GM21825 (cell line): ENCODE measurements at regions not wholly inside any gene's neighbourhood (a gene's known extent, or its start where the extent isn't known, plus 50 kb on each side); places are given as distances from the start of the nearest gene placed in this dataset.

ENCODE experiments used
- ATAC-seq: cut with Tn5 transposase; IDR thresholded peaks from one replicate; pipeline ENCODE4 v1.9.1; 2021; ENCODE audit warnings: mild to moderate bottlenecking, moderate library complexity; ENCODE audit not compliant: unreplicated experiment

DNA sequence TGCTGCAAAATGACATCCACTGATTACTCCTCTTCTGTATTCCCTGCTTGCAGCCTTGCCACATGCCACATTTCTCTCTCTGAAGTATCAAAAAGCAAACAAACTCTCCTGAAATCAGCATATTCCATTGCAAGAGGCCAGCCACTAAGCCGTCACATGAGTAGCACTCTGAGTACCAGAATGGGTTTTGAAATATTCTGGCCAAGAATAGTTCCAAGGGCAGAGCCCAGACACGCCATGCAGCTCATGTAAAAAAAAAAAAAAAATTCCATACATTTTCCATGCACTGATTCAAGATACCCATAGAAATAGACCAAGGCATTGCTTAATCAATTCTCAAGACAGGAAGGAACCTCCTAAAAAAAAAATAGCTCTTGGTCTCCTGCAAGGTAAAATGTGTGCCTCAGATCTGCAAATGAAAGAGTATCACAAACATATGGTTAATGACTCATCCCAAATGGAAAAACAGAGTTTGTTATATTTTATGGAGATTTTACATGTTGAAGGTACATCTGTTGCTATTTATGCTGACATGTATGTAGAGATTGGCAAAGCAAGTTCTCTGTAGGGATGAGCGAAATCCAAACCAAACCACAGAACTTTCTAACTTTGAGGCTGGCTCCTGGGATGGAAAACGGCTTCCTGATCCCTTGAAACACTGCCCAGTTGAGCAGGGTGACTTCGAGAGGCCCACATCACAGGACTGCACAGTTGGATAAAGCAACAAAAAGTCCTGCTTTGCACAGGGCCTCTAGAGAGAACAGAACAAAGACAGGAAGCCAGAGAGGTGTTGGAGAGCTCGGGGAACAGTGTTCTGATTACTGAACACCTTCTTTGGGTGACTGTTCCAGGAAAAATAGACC, 346.2 kb downstream of the ZNF521 start:
- ATAC-seq: no peak

DNA sequence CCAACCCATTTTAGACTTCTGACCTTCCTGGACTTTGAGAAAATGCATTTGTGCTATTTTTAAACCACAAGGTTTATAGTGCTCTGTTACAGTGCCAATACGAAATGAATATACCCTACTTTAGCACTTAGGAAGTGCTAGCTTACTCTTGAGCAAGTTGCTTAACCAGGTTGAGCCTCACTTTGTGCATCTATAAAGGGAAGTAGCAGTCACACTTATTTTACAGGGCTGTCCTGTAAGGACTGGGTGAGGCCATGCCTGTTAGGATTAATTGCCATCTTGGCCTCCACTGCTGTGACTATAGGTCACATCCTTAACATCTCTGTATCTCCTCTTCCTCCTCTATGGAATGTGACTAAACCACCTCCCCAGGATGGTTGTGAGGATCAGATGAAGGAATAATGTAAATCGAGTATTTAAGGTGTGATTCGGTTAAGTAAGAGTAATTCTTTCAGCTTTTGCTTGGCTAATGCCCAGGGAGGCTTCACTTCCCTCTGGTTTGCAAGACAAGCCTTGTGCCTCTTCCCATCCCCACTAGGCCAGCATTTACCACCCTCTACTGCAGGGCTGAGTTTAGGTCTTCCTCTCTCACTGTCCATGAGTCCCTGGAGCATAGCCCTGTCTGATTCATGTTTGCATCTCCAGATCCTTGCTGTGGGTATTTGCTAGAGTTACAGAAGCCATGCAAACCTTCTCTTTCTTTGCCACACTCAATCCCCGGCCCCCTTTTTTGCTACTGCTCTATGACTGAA, 341.2 kb downstream of the ZNF521 start:
- no peak for ATAC-seq
